ENCODE measurements at regions not wholly inside any gene's neighbourhood (a gene's known extent, or its start where the extent isn't known, plus 50 kb on each side); places are given as distances from the start of the nearest gene placed in this dataset.

DNA sequence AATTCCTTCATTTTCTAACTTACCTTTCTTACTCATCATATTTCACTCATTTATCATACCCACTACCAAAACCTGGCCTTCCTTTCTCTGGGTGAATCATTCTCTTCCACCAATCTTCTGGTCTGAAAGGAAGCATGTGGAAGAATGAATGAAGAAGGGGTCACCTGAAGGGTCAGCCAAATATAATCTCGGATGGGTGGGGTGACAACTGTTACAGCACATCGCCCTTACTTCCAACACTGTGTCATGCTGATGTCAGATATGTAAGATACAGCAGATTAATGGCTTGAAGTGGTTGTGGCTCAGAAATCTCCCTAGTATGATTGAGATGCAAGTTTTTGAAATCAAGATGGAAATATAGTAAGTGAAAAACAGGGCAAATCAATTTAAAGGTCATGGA is 401.7 kb upstream of the HTR2A start:
- no peaks in the 10 kb centered on the region for H3K4me1 ChIP-seq (ENCODE audit: control insufficient read depth, insufficient read depth, low read length)
- no peaks in the 10 kb centered on the region for H3K36me3 ChIP-seq (ENCODE audit: control insufficient read depth, insufficient read depth, low read length)
- H3K27ac ChIP-seq (ENCODE audit: low read depth, low read length): no peak overlapping the region
- no peak overlapping the region for H3K4me3 ChIP-seq (ENCODE audit: low read depth, low read length)
- no peaks in the 10 kb centered on the region for H3K9me3 ChIP-seq (ENCODE audit: control insufficient read depth, insufficient read depth, low read length)
- no peaks in the 10 kb centered on the region for H3K27me3 ChIP-seq (ENCODE audit: control insufficient read depth, insufficient read depth, low read length)
- no peak overlapping the region for H3K9ac ChIP-seq (ENCODE audit: low read depth, low read length)

- H3K9me3 ChIP-seq (ENCODE audit: control insufficient read depth, insufficient read depth, low read length): no peaks in the 10 kb centered on the region
- no peaks in the 10 kb centered on the region for H3K36me3 ChIP-seq (ENCODE audit: control insufficient read depth, insufficient read depth, low read length)
- no peak overlapping the region for H3K27ac ChIP-seq (ENCODE audit: low read depth, low read length)
- no peak overlapping the region for H3K4me3 ChIP-seq (ENCODE audit: low read depth, low read length)
- H3K4me1 ChIP-seq (ENCODE audit: control insufficient read depth, insufficient read depth, low read length): no peaks in the 10 kb centered on the region
- H3K27me3 ChIP-seq (ENCODE audit: control insufficient read depth, insufficient read depth, low read length): no peaks in the 10 kb centered on the region
- no peak overlapping the region for H3K9ac ChIP-seq (ENCODE audit: low read depth, low read length)
Observed at GRCh38 chr13:47294691-47295090, 397.8 kb upstream of the HTR2A start.

- H3K27me3 ChIP-seq (ENCODE audit: control insufficient read depth, insufficient read depth, low read length): no peaks in the 10 kb centered on the region
- H3K27ac ChIP-seq (ENCODE audit: low read depth, low read length): no peak overlapping the region
- H3K9ac ChIP-seq (ENCODE audit: low read depth, low read length): no peak overlapping the region
- H3K4me1 ChIP-seq (ENCODE audit: control insufficient read depth, insufficient read depth, low read length): no peaks in the 10 kb centered on the region; the same call in 1 of the 2 replicates
- no peaks in the 10 kb centered on the region for H3K36me3 ChIP-seq (ENCODE audit: control insufficient read depth, insufficient read depth, low read length)
- H3K4me3 ChIP-seq (ENCODE audit: low read depth, low read length): no peak overlapping the region
- no peaks in the 10 kb centered on the region for H3K9me3 ChIP-seq (ENCODE audit: control insufficient read depth, insufficient read depth, low read length)
Observed at GRCh38 chr13:47291107-47291656, 394.3 kb upstream of the HTR2A start.

GRCh38 chr13:47289567-47289966 is 392.7 kb upstream of the HTR2A start:
- Histone ChIP-seq H3K27ac (ENCODE audit: low read depth, low read length) (no peak overlapping the region), H3K4me1 (ENCODE audit: control insufficient read depth, insufficient read depth, low read length) (no peaks in the 10 kb centered on the region; the same call in 1 of the 2 replicates), H3K36me3 (ENCODE audit: control insufficient read depth, insufficient read depth, low read length) (no peaks in the 10 kb centered on the region), H3K9me3 (ENCODE audit: control insufficient read depth, insufficient read depth, low read length) (no peaks in the 10 kb centered on the region), H3K9ac (ENCODE audit: low read depth, low read length) (no peak overlapping the region), H3K27me3 (ENCODE audit: control insufficient read depth, insufficient read depth, low read length) (no peaks in the 10 kb centered on the region), H3K4me3 (ENCODE audit: low read depth, low read length) (no peak overlapping the region)

- H3K4me1 ChIP-seq (ENCODE audit: control insufficient read depth, insufficient read depth, low read length): no peaks in the 10 kb centered on the region; the same call in 1 of the 2 replicates
- no peaks in the 10 kb centered on the region for H3K36me3 ChIP-seq (ENCODE audit: control insufficient read depth, insufficient read depth, low read length)
Observed at GRCh38 chr13:47288546-47288945, 391.7 kb upstream of the HTR2A start.

DNA sequence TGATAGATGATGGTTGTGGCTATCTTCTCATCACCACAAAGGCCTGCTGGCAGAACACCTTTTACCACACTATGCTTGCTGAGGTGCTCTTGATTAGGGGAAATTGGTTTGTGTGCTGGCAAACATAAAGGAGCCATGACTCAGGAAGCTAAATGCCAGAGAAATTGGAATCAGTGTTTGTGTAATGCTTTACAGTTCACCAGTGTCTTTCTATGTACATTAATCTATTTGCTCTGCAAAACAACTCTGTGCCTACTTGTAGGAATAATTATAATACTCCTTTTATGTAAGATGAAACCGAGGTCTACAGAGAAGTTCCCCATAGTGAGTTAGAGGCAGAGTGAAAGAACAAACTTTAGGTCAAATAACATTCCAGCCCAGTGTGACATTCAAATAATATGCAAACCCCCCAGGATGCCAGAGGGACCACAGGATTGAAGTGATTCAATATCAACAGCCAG is 390.5 kb upstream of the HTR2A start:
- Histone ChIP-seq H3K27ac (ENCODE audit: low read depth, low read length) (no peak overlapping the region), H3K9ac (ENCODE audit: low read depth, low read length) (no peak overlapping the region), H3K9me3 (ENCODE audit: control insufficient read depth, insufficient read depth, low read length) (no peaks in the 10 kb centered on the region), H3K4me1 (ENCODE audit: control insufficient read depth, insufficient read depth, low read length) (no peaks in the 10 kb centered on the region; the same call in 1 of the 2 replicates), H3K36me3 (ENCODE audit: control insufficient read depth, insufficient read depth, low read length) (no peaks in the 10 kb centered on the region), H3K4me3 (ENCODE audit: low read depth, low read length) (no peak overlapping the region), H3K27me3 (ENCODE audit: control insufficient read depth, insufficient read depth, low read length) (no peaks in the 10 kb centered on the region)

More at GRCh38 chr13:47288546-47288945, 391.7 kb upstream of the HTR2A start:
- no peak overlapping the region for H3K27ac ChIP-seq (ENCODE audit: low read depth, low read length)
- no peak overlapping the region for H3K4me3 ChIP-seq (ENCODE audit: low read depth, low read length)
- H3K27me3 ChIP-seq (ENCODE audit: control insufficient read depth, insufficient read depth, low read length): no peaks in the 10 kb centered on the region
- H3K9me3 ChIP-seq (ENCODE audit: control insufficient read depth, insufficient read depth, low read length): no peaks in the 10 kb centered on the region
- H3K9ac ChIP-seq (ENCODE audit: low read depth, low read length): no peak overlapping the region

- Histone ChIP-seq H3K9ac (ENCODE audit: low read depth, low read length) (no peak overlapping the region), H3K36me3 (ENCODE audit: control insufficient read depth, insufficient read depth, low read length) (no peaks in the 10 kb centered on the region), H3K9me3 (ENCODE audit: control insufficient read depth, insufficient read depth, low read length) (no peaks in the 10 kb centered on the region), H3K4me1 (ENCODE audit: control insufficient read depth, insufficient read depth, low read length) (no peaks in the 10 kb centered on the region), H3K4me3 (ENCODE audit: low read depth, low read length) (no peak overlapping the region), H3K27me3 (ENCODE audit: control insufficient read depth, insufficient read depth, low read length) (no peaks in the 10 kb centered on the region), H3K27ac (ENCODE audit: low read depth, low read length) (no peak overlapping the region)
Observed at GRCh38 chr13:47281991-47282390, 385.1 kb upstream of the HTR2A start.

GRCh38 chr13:47279920-47280319 is 383.1 kb upstream of the HTR2A start:
- Histone ChIP-seq H3K27ac (ENCODE audit: low read depth, low read length) (no peak overlapping the region), H3K9me3 (ENCODE audit: control insufficient read depth, insufficient read depth, low read length) (no peaks in the 10 kb centered on the region), H3K9ac (ENCODE audit: low read depth, low read length) (no peak overlapping the region), H3K27me3 (ENCODE audit: control insufficient read depth, insufficient read depth, low read length) (no peaks in the 10 kb centered on the region), H3K36me3 (ENCODE audit: control insufficient read depth, insufficient read depth, low read length) (no peaks in the 10 kb centered on the region), H3K4me1 (ENCODE audit: control insufficient read depth, insufficient read depth, low read length) (no peaks in the 10 kb centered on the region), H3K4me3 (ENCODE audit: low read depth, low read length) (no peak overlapping the region)

- Histone ChIP-seq H3K4me1 (ENCODE audit: control insufficient read depth, insufficient read depth, low read length) (no peaks in the 10 kb centered on the region), H3K27ac (ENCODE audit: low read depth, low read length) (no peak overlapping the region), H3K9me3 (ENCODE audit: control insufficient read depth, insufficient read depth, low read length) (no peaks in the 10 kb centered on the region), H3K36me3 (ENCODE audit: control insufficient read depth, insufficient read depth, low read length) (no peaks in the 10 kb centered on the region), H3K4me3 (ENCODE audit: low read depth, low read length) (no peak overlapping the region), H3K27me3 (ENCODE audit: control insufficient read depth, insufficient read depth, low read length) (no peaks in the 10 kb centered on the region), H3K9ac (ENCODE audit: low read depth, low read length) (no peak overlapping the region)
Observed at GRCh38 chr13:47277774-47278173, 380.9 kb upstream of the HTR2A start.

DNA sequence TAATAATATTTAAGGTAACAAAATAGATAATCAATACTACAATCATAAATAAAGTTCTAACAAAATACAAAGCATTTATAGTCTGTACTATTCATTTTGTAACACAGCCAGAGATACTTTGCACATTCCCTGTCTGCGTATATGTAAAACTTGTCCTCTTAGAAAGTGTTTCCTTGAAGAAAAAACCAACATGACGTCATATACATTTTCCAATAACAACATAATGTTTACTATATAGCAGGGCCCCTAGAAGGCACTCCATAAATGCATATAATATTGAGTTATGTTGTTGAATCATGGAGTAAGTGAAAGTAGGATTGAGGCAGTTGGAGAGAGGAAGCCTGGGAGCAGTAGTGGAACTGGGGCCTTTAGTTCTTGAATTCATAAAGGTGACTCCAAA is 371.4 kb upstream of the HTR2A start:
- Histone ChIP-seq H3K36me3 (ENCODE audit: control insufficient read depth, insufficient read depth, low read length) (no peaks in the 10 kb centered on the region), H3K9me3 (ENCODE audit: control insufficient read depth, insufficient read depth, low read length) (no peaks in the 10 kb centered on the region), H3K27me3 (ENCODE audit: control insufficient read depth, insufficient read depth, low read length) (no peaks in the 10 kb centered on the region), H3K4me3 (ENCODE audit: low read depth, low read length) (no peak overlapping the region), H3K4me1 (ENCODE audit: control insufficient read depth, insufficient read depth, low read length) (no peaks in the 10 kb centered on the region), H3K27ac (ENCODE audit: low read depth, low read length) (no peak overlapping the region), H3K9ac (ENCODE audit: low read depth, low read length) (no peak overlapping the region)

GRCh38 chr13:47258384-47258783 is 361.5 kb upstream of the HTR2A start:
- no peak overlapping the region for H3K4me3 ChIP-seq (ENCODE audit: low read depth, low read length)
- H3K27me3 ChIP-seq (ENCODE audit: control insufficient read depth, insufficient read depth, low read length): no peaks in the 10 kb centered on the region
- no peak overlapping the region for H3K27ac ChIP-seq (ENCODE audit: low read depth, low read length)
- H3K9me3 ChIP-seq (ENCODE audit: control insufficient read depth, insufficient read depth, low read length): no peaks in the 10 kb centered on the region
- H3K9ac ChIP-seq (ENCODE audit: low read depth, low read length): no peak overlapping the region
- no peaks in the 10 kb centered on the region for H3K36me3 ChIP-seq (ENCODE audit: control insufficient read depth, insufficient read depth, low read length)
- no peaks in the 10 kb centered on the region for H3K4me1 ChIP-seq (ENCODE audit: control insufficient read depth, insufficient read depth, low read length)
